Keratinocyte (primary cell): ENCODE measurements at regions not wholly inside any gene's neighbourhood (a gene's known extent, or its start where the extent isn't known, plus 50 kb on each side); places are given as distances from the start of the nearest gene placed in this dataset.

Experiments
- CTCF ChIP-seq, 3 experiments: IDR thresholded peaks in 1 of 3; conservative IDR thresholded peaks in 1 of 3; optimal IDR thresholded peaks in 1 of 3; 2 replicates in 2 of 3; 3 replicates in 1 of 3; pipeline versions ENCODE3 to v1.5.1; 2011; ENCODE audit warnings: low read length in 3 of 3, mild to moderate bottlenecking in 3 of 3, moderate library complexity in 2 of 3, control low read depth in 1 of 3, inconsistent platforms in 1 of 3; ENCODE audit not compliant: insufficient read depth in 2 of 3; ENCODE audit errors: extremely low read depth in 1 of 3
- EZH2 ChIP-seq: IDR thresholded peaks from one replicate; pipeline ENCODE4 v1.6.1; 2012; ENCODE audit warnings: inconsistent platforms, mild to moderate bottlenecking, low read length, moderate library complexity

- TF ChIP-seq EZH2: no peak
- no peak for TF ChIP-seq CTCF (optimal IDR thresholded peaks at IDR 0.05 in 1 of 3, IDR thresholded peaks at IDR 0.05 in 1 of 3, conservative IDR thresholded peaks at IDR 0.05 in 1 of 3; ENCODE audit: extremely low read depth in 1 of 3, insufficient read depth in 2 of 3, low read length in 3 of 3)
Measured at GRCh38 chr20:40524071-40524470, 165.0 kb downstream of the MAFB start.
